ENCODE measurements at regions not wholly inside any gene's neighbourhood (a gene's known extent, or its start where the extent isn't known, plus 50 kb on each side); places are given as distances from the start of the nearest gene placed in this dataset.

DNA sequence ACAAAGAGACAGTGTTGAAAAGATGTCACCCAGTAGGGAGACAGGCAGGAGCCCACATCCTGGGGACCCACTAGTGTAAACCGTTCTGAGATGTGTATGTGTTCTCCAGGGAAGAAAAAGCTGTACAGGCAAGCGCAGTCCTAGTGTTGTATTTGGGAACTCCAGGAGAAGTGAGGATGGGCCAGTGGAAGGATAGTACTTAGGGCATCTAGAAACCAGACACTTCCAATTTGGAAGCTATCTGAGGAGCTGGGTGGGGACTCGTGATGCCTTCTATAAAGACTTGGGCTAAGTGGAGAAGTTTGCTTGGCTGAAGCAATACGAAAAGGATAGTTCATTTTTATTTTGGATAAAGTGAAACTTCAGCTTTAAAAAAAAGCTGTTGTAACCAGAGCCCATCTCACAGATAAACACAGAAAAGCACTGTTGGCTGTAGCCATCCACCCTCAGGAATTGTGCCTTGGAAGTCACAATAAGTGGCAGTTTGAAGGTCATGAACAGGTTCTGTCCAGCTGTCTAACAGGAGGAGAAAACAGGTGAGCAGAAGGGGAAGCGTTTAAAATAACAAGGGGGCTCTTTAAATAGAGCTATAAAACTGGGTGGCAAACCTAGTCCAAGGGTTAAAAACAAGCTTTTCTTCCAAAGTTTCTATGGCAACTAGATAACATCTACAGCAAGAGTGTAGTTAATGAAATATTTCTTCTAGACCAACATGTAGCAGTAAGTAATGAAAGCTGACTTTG lies 108.0 kb upstream of the ARHGAP5 start:
- no peaks in the 10 kb centered on the region for H4K20me1 ChIP-seq (ENCODE audit: insufficient read depth, low read length, poor library complexity, severe bottlenecking)
- no peak overlapping the region for H3K9ac ChIP-seq (ENCODE audit: low read depth, low read length, poor library complexity, severe bottlenecking)
- no peaks in the 10 kb centered on the region for H3K79me2 ChIP-seq (ENCODE audit: insufficient read depth, low read length)
- H3K27me3 ChIP-seq (ENCODE audit: insufficient read depth, low read length, poor library complexity, severe bottlenecking), result no peaks in the 10 kb centered on the region
- peak overlapping the region; percentile 38 for H3K4me2 ChIP-seq (ENCODE audit: low read depth, low read length, poor library complexity, severe bottlenecking)
- H3K36me3 ChIP-seq (ENCODE audit: insufficient read depth, low read length), result no peaks in the 10 kb centered on the region
- no peaks in the 10 kb centered on the region for H3F3A ChIP-seq (ENCODE audit: low read depth)
- H3K4me3 ChIP-seq (ENCODE audit: low read length, poor library complexity, severe bottlenecking), result no peak overlapping the region
- H3K9me2 ChIP-seq (replicated peaks; ENCODE audit: low read depth, low read length), result no peaks in the 10 kb centered on the region
- H3K9me3 ChIP-seq (ENCODE audit: insufficient read depth, low read depth, low read length), result peaks cover 11% of the 10 kb centered on the region
- peaks cover 36% of the 10 kb centered on the region for H3K4me1 ChIP-seq (ENCODE audit: insufficient read depth, low read length, poor library complexity, severe bottlenecking)
- TF ChIP-seq EZH2phosphoT487 (IDR thresholded peaks at IDR 0.05; ENCODE audit: borderline replicate concordance) (no peak), CTCF (conservative IDR thresholded peaks at IDR 0.05; ENCODE audit: low read length) (no peak)
- H2AFZ ChIP-seq (ENCODE audit: low read length), result no peak overlapping the region; the same call in 1 of the 2 replicates

GRCh38 chr14:31969699-31970240 lies 107.3 kb upstream of the ARHGAP5 start:
- Histone ChIP-seq H3K4me1 (ENCODE audit: insufficient read depth, low read length, poor library complexity, severe bottlenecking) (peaks cover 36% of the 10 kb centered on the region), H3K9me3 (ENCODE audit: insufficient read depth, low read depth, low read length) (peaks cover 11% of the 10 kb centered on the region), H3K4me3 (ENCODE audit: low read length, poor library complexity, severe bottlenecking) (no peak overlapping the region), H3K4me2 (ENCODE audit: low read depth, low read length, poor library complexity, severe bottlenecking) (peak overlapping the region; percentile 38), H3F3A (ENCODE audit: low read depth) (no peaks in the 10 kb centered on the region), H3K27me3 (ENCODE audit: insufficient read depth, low read length, poor library complexity, severe bottlenecking) (no peaks in the 10 kb centered on the region), H3K9ac (ENCODE audit: low read depth, low read length, poor library complexity, severe bottlenecking) (no peak overlapping the region), H3K36me3 (ENCODE audit: insufficient read depth, low read length) (no peaks in the 10 kb centered on the region), H3K9me2 (replicated peaks; ENCODE audit: low read depth, low read length) (no peaks in the 10 kb centered on the region), H2AFZ (ENCODE audit: low read length) (no peak overlapping the region), H4K20me1 (ENCODE audit: insufficient read depth, low read length, poor library complexity, severe bottlenecking) (no peaks in the 10 kb centered on the region), H3K79me2 (ENCODE audit: insufficient read depth, low read length) (no peaks in the 10 kb centered on the region)
- TF ChIP-seq EZH2phosphoT487 (IDR thresholded peaks at IDR 0.05; ENCODE audit: borderline replicate concordance) (no peak), CTCF (conservative IDR thresholded peaks at IDR 0.05; ENCODE audit: low read length) (no peak)

GRCh38 chr14:31970744-31971143 lies 106.4 kb upstream of the ARHGAP5 start:
- H2AFZ ChIP-seq (ENCODE audit: low read length), result no peak overlapping the region

More at GRCh38 chr14:31970744-31971143, 106.4 kb upstream of the ARHGAP5 start:
- TF ChIP-seq CTCF (conservative IDR thresholded peaks at IDR 0.05; ENCODE audit: low read length) (no peak), EZH2phosphoT487 (IDR thresholded peaks at IDR 0.05; ENCODE audit: borderline replicate concordance) (no peak)
- Histone ChIP-seq H3K79me2 (ENCODE audit: insufficient read depth, low read length) (no peaks in the 10 kb centered on the region), H3K36me3 (ENCODE audit: insufficient read depth, low read length) (no peaks in the 10 kb centered on the region), H3K9me3 (ENCODE audit: insufficient read depth, low read depth, low read length) (peaks cover 11% of the 10 kb centered on the region), H3F3A (ENCODE audit: low read depth) (no peaks in the 10 kb centered on the region), H3K4me3 (ENCODE audit: low read length, poor library complexity, severe bottlenecking) (no peak overlapping the region), H3K27me3 (ENCODE audit: insufficient read depth, low read length, poor library complexity, severe bottlenecking) (no peaks in the 10 kb centered on the region), H3K4me2 (ENCODE audit: low read depth, low read length, poor library complexity, severe bottlenecking) (no peak overlapping the region), H3K9ac (ENCODE audit: low read depth, low read length, poor library complexity, severe bottlenecking) (no peak overlapping the region), H4K20me1 (ENCODE audit: insufficient read depth, low read length, poor library complexity, severe bottlenecking) (no peaks in the 10 kb centered on the region), H3K9me2 (replicated peaks; ENCODE audit: low read depth, low read length) (no peaks in the 10 kb centered on the region), H3K4me1 (ENCODE audit: insufficient read depth, low read length, poor library complexity, severe bottlenecking) (peaks cover 27% of the 10 kb centered on the region)
